Activated naive CD8-positive, alpha-beta T cell treated with anti-CD3 and anti-CD28 coated beads, Interleukin-2, amount 10 ng/mL, durations not matched to agents 7 days and 5 days (primary cell): ENCODE measurements at regions not wholly inside any gene's neighbourhood (a gene's known extent, or its start where the extent isn't known, plus 50 kb on each side); places are given as distances from the start of the nearest gene placed in this dataset.
"Not testable (repeated sequence)": the region's sequence is repeated elsewhere in the genome, so short reads cannot be mapped to it uniquely, and the experiment has no call there.

Source experiments
- ATAC-seq: fragments of 150-1000 bp; cut with Tn5 transposase; one replicate; pipeline ENCODE4 v1.10.0; 2021; ENCODE audit warnings: low read depth, moderate library complexity
- POLR2A ChIA-PET: fragments of 350-600 bp; sonication (Branson Sonifier 250); formaldehyde crosslinking; loops from one replicate; lab custom pipeline; 2021; ENCODE audit warnings: antibody characterized with exemption; lab: Charles Lee
- DNase-seq: peaks from one replicate; pipeline ENCODE4 v3.0.0; 2021
- H3K27ac Mint-ChIP-seq: one replicate; pipeline ENCODE4 v1.8.0; 2022; ENCODE audit warnings: mild to moderate bottlenecking, mixed read lengths
- H3K27me3 Mint-ChIP-seq: one replicate; pipeline ENCODE4 v1.8.0; 2022; ENCODE audit warnings: mild to moderate bottlenecking, moderate library complexity, mixed read lengths
- H3K36me3 Mint-ChIP-seq: one replicate; pipeline ENCODE4 v1.8.0; 2021; ENCODE audit warnings: mild to moderate bottlenecking, mixed read lengths
- H3K4me1 Mint-ChIP-seq: one replicate; pipeline ENCODE4 v1.8.0; 2021; ENCODE audit warnings: mixed read lengths
- H3K4me3 Mint-ChIP-seq: one replicate; pipeline ENCODE4 v1.8.0; 2022; ENCODE audit warnings: mild to moderate bottlenecking, moderate library complexity, mixed read lengths
- H3K9me3 Mint-ChIP-seq: one replicate; pipeline ENCODE4 v1.8.0; 2021; ENCODE audit warnings: mixed read lengths

DNA sequence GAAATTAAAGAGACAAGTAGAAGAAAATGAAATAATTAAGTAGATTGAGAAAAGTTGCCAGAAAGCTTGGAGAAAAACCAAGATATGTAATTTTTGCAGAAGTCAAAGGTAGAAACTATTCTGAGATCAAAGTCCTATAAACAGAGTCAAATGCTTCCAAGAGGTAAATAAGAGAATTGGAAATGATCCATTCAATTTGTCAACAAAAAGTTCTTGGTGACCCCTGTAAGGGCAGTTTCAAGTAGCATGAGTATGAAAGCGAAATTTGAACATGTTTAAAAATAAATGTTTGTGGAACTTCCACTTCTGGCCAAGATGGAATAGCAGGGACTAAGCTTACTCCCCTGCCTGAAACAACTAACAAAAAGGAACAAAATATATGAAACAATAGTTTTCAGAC is 562.0 kb downstream of the SMARCA1 start:
- no peak for ATAC-seq
- H3K27me3 Mint-ChIP-seq: no peaks in the 10 kb centered on the region
- DNase-seq: no peak
- H3K4me1 Mint-ChIP-seq: no peaks in the 10 kb centered on the region
- no peak overlapping the region for H3K27ac Mint-ChIP-seq
- no peaks in the 10 kb centered on the region for H3K9me3 Mint-ChIP-seq
- no peaks in the 10 kb centered on the region for H3K36me3 Mint-ChIP-seq
- POLR2A ChIA-PET: no interaction called here
- H3K4me3 Mint-ChIP-seq: no peak overlapping the region

DNA sequence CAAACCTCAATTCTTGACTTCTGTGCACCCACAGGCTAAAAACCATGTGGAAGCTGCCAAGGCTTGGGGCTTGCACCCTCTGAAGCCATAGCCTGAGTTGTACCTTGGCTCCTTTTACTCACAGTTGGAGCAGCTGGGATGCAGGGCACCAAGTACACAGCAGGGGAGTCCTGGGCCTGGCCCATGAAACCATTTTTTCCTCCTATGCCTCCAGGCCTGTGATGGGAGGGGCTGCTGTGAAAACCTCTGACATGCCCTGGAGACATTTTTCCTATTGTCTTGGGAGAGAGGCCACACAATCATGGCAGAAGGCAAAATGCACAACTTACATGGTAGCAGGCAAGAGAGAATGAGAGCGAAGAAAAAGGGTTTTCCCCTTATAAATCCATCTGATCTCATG is 568.6 kb downstream of the SMARCA1 start:
- H3K36me3 Mint-ChIP-seq, POLR2A ChIA-PET, H3K4me1 Mint-ChIP-seq, H3K9me3 Mint-ChIP-seq, ATAC-seq, DNase-seq, H3K27me3 Mint-ChIP-seq, H3K27ac Mint-ChIP-seq, H3K4me3 Mint-ChIP-seq: not testable (repeated sequence)

DNA sequence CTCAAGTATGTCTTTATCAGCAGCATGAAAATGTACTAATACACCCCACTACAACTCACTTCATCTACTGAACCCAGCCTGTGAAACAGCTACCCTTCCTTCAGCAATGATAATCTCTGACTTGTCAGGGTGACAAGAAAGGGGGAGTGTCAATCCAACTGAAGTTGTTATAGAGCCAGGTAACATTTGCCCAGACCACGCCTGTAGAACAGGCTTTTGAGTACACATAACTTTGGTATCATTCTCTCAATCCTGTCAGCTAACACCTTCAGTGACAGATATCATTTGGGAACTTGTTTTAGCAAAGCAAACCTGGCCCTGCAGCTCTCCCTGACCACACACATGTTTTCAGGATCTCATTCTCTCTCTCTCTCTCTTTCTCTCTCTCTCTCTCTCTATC is 592.2 kb downstream of the SMARCA1 start:
- no peak for ATAC-seq
- Mint-ChIP-seq H3K9me3 (peaks cover 3% of the 10 kb centered on the region), H3K27me3 (no peaks in the 10 kb centered on the region)

DNA sequence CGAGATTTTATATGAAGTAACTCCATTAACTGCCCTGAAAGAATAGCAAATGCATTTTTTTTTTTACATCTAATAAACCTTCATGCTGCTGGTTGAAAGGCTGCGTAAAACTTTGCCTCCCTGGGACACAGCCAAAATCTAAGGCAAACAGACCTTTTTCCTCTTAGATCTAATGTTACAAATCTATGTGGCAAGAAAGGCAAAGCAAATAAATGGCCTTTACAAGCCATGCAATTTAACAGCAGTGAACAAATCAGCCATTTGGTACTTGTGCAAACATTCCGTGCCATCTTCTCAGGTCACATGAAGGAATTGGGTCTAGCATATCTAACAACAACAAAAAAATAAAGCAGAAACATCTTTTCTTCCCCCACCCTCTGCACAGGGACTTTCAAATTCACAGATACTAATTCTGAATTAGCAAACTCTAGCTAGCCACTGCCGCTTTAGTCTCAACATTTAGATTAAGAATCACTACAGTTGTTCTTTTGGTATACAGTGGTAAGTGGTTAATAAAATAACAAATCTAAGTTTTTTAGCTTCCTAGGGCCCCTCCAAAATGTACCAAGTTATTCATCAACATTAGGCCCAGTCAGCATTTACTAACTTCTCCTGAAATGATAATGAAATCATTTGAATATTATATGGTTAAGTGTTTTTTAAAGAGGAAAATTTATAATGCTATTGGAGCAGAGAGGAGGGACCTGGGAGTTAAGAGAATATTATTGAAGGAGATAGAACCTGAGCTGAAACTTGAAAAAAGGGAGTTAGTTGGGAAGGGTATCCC is 593.8 kb downstream of the SMARCA1 start:
- Mint-ChIP-seq H3K9me3 (peaks cover 3% of the 10 kb centered on the region), H3K4me1 (no peaks in the 10 kb centered on the region), H3K27me3 (no peaks in the 10 kb centered on the region), H3K27ac (no peak overlapping the region), H3K4me3 (no peak overlapping the region), H3K36me3 (no peaks in the 10 kb centered on the region)
- ATAC-seq (no peak), DNase-seq (no peak)
- POLR2A ChIA-PET: no interaction called here

More for the DNA sequence above, 592.2 kb downstream of the SMARCA1 start:
- POLR2A ChIA-PET: no interaction called here
- Mint-ChIP-seq H3K27ac (no peak overlapping the region), H3K36me3 (no peaks in the 10 kb centered on the region), H3K4me3 (no peak overlapping the region), H3K4me1 (no peaks in the 10 kb centered on the region)
- no peak for DNase-seq

DNA sequence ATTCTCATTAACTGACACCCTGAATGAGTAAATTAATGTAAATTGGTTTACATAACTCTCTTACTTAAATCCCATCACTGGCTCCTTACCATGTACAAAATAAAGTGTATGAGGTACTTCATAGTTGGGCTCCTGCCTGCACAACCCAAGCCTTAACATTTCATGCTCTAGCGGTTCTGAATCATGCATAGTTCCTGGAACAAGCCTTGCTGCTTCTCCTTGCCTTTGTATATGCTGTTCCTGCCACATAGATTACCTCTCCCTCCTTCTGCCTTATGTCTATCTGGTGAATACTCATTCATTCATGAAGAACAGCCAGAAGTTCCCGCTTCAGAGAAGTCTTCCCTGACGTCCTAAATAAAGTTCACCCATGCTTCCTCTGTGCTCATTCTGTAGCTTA is 594.7 kb downstream of the SMARCA1 start:
- no peak overlapping the region for H3K4me3 Mint-ChIP-seq
- no peaks in the 10 kb centered on the region for H3K27me3 Mint-ChIP-seq
- no peaks in the 10 kb centered on the region for H3K36me3 Mint-ChIP-seq
- no peak for ATAC-seq
- no peak overlapping the region for H3K27ac Mint-ChIP-seq
- peaks cover 3% of the 10 kb centered on the region for H3K9me3 Mint-ChIP-seq
- POLR2A ChIA-PET: no interaction called here
- no peak for DNase-seq
- no peaks in the 10 kb centered on the region for H3K4me1 Mint-ChIP-seq

DNA sequence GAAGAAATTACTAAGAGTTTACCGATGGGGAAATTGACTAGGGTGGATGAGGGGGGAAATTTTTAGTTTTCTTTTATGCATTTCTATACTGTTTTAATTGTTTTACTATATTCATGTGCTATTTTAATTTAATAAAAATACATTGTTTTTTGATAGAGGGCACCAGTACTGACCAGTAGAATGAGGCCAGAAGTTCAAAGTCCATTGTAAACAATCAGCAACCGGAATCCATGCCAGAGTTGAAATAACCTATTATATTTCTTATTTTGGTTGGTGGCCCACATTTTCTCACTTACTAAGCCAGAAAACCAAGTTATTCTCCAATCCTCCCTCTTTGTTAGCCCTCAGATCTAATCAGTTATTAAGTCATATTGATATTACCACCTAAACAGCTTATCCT is 595.9 kb downstream of the SMARCA1 start:
- no peak overlapping the region for H3K4me3 Mint-ChIP-seq
- no peaks in the 10 kb centered on the region for H3K27me3 Mint-ChIP-seq
- no peak overlapping the region for H3K27ac Mint-ChIP-seq
- POLR2A ChIA-PET: no interaction called here
- ATAC-seq (no peak), DNase-seq (no peak)
- H3K4me1 Mint-ChIP-seq: no peaks in the 10 kb centered on the region
- H3K36me3 Mint-ChIP-seq: no peaks in the 10 kb centered on the region
- peaks cover 3% of the 10 kb centered on the region for H3K9me3 Mint-ChIP-seq

DNA sequence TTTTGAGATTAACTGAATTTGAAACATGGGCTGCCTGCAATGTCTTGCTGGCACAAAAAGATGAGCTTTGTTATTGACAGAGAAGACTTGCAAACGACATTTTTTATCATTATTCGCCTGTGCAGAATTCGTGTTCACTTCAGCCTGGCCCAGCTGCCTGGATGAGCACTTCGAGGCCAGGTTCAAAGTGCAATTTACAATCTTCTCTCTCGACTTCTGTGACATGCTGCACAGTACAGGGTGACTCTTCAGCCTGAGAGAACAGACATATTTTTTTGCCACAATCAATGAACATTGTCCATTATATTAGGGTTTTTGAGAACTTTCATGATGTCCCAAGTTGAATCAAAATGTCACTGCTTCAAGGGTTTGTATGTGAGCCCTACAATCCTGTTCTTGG is 616.5 kb downstream of the SMARCA1 start:
- DNase-seq (no peak), ATAC-seq (no peak)
- Mint-ChIP-seq H3K27me3 (no peaks in the 10 kb centered on the region), H3K36me3 (no peaks in the 10 kb centered on the region), H3K9me3 (no peaks in the 10 kb centered on the region), H3K4me3 (no peak overlapping the region), H3K4me1 (no peaks in the 10 kb centered on the region), H3K27ac (no peak overlapping the region)
- POLR2A ChIA-PET: no interaction called here

DNA sequence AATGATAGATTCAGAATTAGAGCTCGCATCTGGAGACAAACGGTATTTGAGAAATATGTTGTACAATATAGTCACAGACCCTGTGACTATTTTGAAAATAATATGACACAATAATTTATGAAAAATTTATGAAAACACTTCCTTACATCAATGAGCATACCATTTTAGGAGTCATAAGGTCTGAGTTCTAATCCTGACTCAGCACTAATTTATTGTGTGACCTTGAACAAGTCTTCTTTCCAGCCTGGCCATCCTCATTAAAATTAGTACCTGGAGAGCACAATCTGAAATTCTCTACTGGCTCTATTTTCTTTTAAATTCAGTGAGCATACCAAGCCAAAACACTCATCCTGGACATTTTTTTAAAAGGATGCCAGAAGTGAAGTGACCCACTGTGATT is 622.3 kb downstream of the SMARCA1 start:
- DNase-seq (no peak), ATAC-seq (no peak)
- no peaks in the 10 kb centered on the region for H3K27me3 Mint-ChIP-seq
- H3K9me3 Mint-ChIP-seq: no peaks in the 10 kb centered on the region
- H3K4me1 Mint-ChIP-seq: no peaks in the 10 kb centered on the region
- H3K36me3 Mint-ChIP-seq: no peaks in the 10 kb centered on the region
- POLR2A ChIA-PET: no interaction called here
- H3K27ac Mint-ChIP-seq: no peak overlapping the region
- H3K4me3 Mint-ChIP-seq: no peak overlapping the region

DNA sequence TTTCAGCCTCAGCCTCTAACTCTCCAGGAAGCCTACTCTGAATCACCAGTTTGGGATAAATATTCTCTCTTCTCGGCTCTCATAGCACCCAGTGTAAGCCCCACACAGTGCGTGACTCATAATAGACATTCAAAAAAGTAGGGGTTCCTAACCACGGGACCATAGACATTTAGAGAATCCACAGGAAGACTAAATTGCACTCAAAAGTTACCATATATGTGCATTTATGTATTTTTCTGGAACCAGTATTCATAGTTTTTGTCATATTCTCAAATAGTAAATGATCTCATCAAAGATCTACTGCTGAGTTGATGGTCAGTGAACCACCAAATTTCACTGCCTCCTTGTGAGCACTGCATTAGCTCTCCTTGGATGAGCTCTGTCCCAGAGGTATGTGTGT is 625.7 kb downstream of the SMARCA1 start:
- Mint-ChIP-seq H3K36me3 (no peaks in the 10 kb centered on the region), H3K9me3 (no peaks in the 10 kb centered on the region), H3K4me3 (no peak overlapping the region), H3K27me3 (no peaks in the 10 kb centered on the region), H3K27ac (no peak overlapping the region), H3K4me1 (no peaks in the 10 kb centered on the region)
- ATAC-seq (no peak), DNase-seq (no peak)
- POLR2A ChIA-PET: no interaction called here

DNA sequence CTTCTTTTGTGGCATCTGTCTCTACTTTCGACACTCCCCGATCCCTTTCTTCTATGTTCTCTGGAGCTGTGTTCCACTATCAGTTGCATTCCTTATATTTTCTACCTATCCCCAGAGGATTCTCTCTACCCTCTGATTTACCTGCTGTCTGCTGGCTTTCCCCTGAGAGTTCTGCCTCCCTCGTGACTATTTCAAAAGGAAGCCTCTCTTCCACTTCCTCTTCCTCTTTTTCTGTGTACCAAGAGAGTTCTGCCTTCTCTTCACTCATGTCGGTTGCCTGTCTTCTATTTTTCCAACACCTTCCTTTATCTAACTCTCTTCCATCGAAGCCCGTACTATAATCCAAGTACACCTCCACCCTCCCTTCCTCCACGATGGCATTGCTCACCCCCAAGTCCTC is 631.7 kb downstream of the SMARCA1 start:
- Mint-ChIP-seq H3K4me3 (no peak overlapping the region), H3K27me3 (no peaks in the 10 kb centered on the region), H3K9me3 (no peaks in the 10 kb centered on the region), H3K27ac (no peak overlapping the region), H3K4me1 (no peaks in the 10 kb centered on the region), H3K36me3 (no peaks in the 10 kb centered on the region)
- no peak for DNase-seq
- no peak for ATAC-seq
- POLR2A ChIA-PET: no interaction called here

DNA sequence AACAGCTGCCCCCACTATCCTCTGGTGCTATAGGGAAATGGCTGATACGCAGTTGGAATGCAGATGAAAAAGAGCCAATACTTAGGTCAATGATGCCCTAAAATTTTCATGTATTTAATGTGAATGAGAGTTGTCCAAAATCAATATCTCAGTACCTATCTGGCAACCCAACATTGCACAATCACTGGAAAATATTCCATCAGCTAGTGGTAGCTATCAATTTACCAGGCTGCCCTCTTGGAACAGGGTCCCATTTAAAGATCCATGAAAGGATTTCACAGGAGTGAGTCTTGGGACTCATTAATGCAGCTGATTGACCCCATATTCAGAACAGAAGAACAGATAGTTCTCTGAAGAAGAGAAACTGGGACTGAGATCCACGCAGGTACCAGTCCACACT is 638.9 kb downstream of the SMARCA1 start:
- no peak for DNase-seq
- no peak overlapping the region for H3K4me3 Mint-ChIP-seq
- POLR2A ChIA-PET: no interaction called here

DNA sequence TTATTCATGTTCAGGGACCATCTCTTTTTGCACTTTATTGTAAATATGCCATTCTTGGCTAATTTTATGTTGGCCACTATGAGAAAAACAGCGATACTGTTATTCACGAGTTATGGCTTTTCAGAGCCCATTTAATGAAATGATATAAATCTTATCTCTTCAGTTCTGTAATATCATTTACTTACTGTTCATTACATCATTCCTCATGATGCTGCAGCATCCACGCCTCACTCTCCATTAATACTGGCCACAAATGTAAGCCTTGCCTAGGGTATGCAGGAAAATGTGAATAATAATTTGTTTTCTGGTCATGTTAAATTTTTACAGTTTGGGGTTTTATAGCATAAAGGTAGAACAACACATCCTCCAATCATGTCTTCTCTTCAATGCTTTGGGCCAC is 639.6 kb downstream of the SMARCA1 start:
- no peaks in the 10 kb centered on the region for H3K36me3 Mint-ChIP-seq
- H3K4me3 Mint-ChIP-seq: no peak overlapping the region
- no peaks in the 10 kb centered on the region for H3K4me1 Mint-ChIP-seq
- POLR2A ChIA-PET: no interaction called here
- H3K9me3 Mint-ChIP-seq: no peaks in the 10 kb centered on the region
- H3K27me3 Mint-ChIP-seq: no peaks in the 10 kb centered on the region
- ATAC-seq: no peak
- no peak for DNase-seq
- H3K27ac Mint-ChIP-seq: no peak overlapping the region

More for the DNA sequence above, 638.9 kb downstream of the SMARCA1 start:
- H3K27me3 Mint-ChIP-seq: no peaks in the 10 kb centered on the region
- no peak for ATAC-seq
- no peaks in the 10 kb centered on the region for H3K36me3 Mint-ChIP-seq
- H3K27ac Mint-ChIP-seq: no peak overlapping the region
- no peaks in the 10 kb centered on the region for H3K9me3 Mint-ChIP-seq
- H3K4me1 Mint-ChIP-seq: no peaks in the 10 kb centered on the region

DNA sequence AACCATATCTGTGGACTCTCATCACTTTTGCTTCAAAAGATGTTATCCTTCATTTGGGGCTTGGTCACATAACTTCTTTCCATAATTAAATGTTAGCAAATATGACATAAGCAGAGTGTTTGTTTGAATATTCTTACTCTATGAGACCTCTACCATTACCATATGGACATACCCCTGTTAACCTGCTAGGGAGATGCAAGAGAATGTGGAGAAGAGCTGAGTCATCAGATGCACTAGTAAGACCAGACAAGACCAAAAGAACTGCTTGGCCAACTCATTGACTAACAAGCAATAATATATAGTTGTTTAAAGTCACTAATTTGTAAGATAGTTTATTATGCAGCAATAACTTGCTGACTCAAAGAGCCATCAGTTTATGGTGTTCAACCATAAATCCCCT is 652.9 kb downstream of the SMARCA1 start:
- no peaks in the 10 kb centered on the region for H3K27me3 Mint-ChIP-seq
- no peak overlapping the region for H3K27ac Mint-ChIP-seq
- H3K4me1 Mint-ChIP-seq: no peaks in the 10 kb centered on the region
- no peaks in the 10 kb centered on the region for H3K36me3 Mint-ChIP-seq
- no peaks in the 10 kb centered on the region for H3K9me3 Mint-ChIP-seq
- DNase-seq (no peak), ATAC-seq (no peak)
- POLR2A ChIA-PET: no interaction called here
- no peak overlapping the region for H3K4me3 Mint-ChIP-seq

DNA sequence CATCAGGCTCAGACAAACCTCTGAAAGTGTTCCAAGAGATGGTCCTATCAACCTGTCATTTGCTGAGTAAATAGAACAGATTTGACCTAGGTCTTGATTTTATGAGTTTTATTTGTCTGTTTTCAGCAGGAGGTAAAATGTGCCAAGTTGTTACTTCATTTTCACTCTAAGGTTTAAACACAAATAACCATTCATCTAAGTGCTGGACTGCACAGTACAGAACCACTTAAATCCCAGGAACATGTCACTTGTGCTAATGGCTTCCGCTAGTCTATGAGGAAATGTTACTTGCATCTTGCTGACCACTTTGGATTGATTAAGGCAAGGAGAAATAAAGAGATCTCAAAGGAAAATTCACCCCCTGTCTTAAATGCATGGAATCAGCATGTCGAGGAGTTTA is 660.7 kb downstream of the SMARCA1 start:
- Mint-ChIP-seq H3K36me3 (no peaks in the 10 kb centered on the region), H3K4me3 (no peak overlapping the region), H3K27ac (no peak overlapping the region), H3K9me3 (no peaks in the 10 kb centered on the region), H3K4me1 (no peaks in the 10 kb centered on the region), H3K27me3 (no peaks in the 10 kb centered on the region)
- DNase-seq (no peak), ATAC-seq (no peak)
- POLR2A ChIA-PET: no interaction called here

DNA sequence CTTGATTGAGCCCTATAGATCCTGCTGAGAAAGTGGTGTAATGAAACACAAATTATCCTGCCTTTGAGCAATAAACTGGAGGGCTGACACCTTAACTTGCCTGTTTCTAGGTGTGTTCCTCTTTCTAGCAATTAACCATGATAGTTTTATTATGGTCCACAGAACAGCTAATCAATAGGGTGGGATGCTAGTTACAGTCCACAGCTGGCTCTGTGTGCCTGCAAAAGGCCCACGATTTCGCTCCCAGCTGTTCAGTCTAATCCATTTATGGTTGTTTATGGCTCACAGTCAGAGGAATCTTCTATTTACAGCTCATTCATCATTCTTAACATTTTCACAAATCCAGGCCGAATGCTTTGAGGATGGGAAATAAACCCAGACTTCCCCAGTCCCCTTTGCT is 674.9 kb downstream of the SMARCA1 start:
- H3K4me3 Mint-ChIP-seq: no peak overlapping the region

More for the DNA sequence above, 674.9 kb downstream of the SMARCA1 start:
- H3K36me3 Mint-ChIP-seq: no peaks in the 10 kb centered on the region
- H3K4me1 Mint-ChIP-seq: no peaks in the 10 kb centered on the region
- POLR2A ChIA-PET: no interaction called here
- ATAC-seq (no peak), DNase-seq (no peak)
- no peaks in the 10 kb centered on the region for H3K9me3 Mint-ChIP-seq
- H3K27ac Mint-ChIP-seq: no peak overlapping the region
- H3K27me3 Mint-ChIP-seq: no peaks in the 10 kb centered on the region
